ENCODE measurements at regions not wholly inside any gene's neighbourhood (a gene's known extent, or its start where the extent isn't known, plus 50 kb on each side); places are given as distances from the start of the nearest gene placed in this dataset.

- H2AFZ ChIP-seq (ENCODE audit: insufficient read depth, low read length, poor library complexity): no peak overlapping the region
- no peak overlapping the region for H3K9ac ChIP-seq (ENCODE audit: low read length)
- no peaks in the 10 kb centered on the region for H3K4me1 ChIP-seq (ENCODE audit: control insufficient read depth in 1 of 2, insufficient read depth in 2 of 2, low read length in 2 of 2)
- H3K27me3 ChIP-seq (ENCODE audit: insufficient read depth, low read length): no peaks in the 10 kb centered on the region
- no peaks in the 10 kb centered on the region for H3K79me2 ChIP-seq (ENCODE audit: control insufficient read depth, insufficient read depth, low read length, poor library complexity)
- H3K79me1 ChIP-seq (ENCODE audit: low read length): peaks cover 1% of the 10 kb centered on the region
- H2AK5ac ChIP-seq (ENCODE audit: low read length): no peak overlapping the region
- H3K9me3 ChIP-seq (ENCODE audit: insufficient read depth, low read depth, low read length): no peaks in the 10 kb centered on the region
- no peak overlapping the region for H3K14ac ChIP-seq (ENCODE audit: low read length)
- no peak overlapping the region for H3K18ac ChIP-seq (ENCODE audit: low read length)
- no peaks in the 10 kb centered on the region for H3K36me3 ChIP-seq (ENCODE audit: control insufficient read depth in 1 of 2, insufficient read depth in 2 of 2, low read length in 2 of 2)
- WGBS (ENCODE audit: extremely low coverage, insufficient coverage, insufficient read length): no CpG with 5 or more reads among the region's 2 CpGs
- H3K23ac ChIP-seq (ENCODE audit: low read length): no peak overlapping the region
- no peak overlapping the region for H3K4me2 ChIP-seq (ENCODE audit: low read length)
- H4K8ac ChIP-seq (ENCODE audit: low read depth, low read length): no peak overlapping the region
- H2BK5ac ChIP-seq (ENCODE audit: low read depth, low read length, poor library complexity): no peak overlapping the region
- no peak overlapping the region for H3K27ac ChIP-seq (ENCODE audit: low read depth, low read length)
- H2BK12ac ChIP-seq (ENCODE audit: low read length): no peak overlapping the region
- DNase-seq: no peak
- H4K91ac ChIP-seq (ENCODE audit: low read depth, low read length): no peak overlapping the region
- H3K4ac ChIP-seq (ENCODE audit: low read depth, low read length): no peak overlapping the region
- no peak overlapping the region for H3K4me3 ChIP-seq (ENCODE audit: low read depth, low read length)
- H4K12ac ChIP-seq (ENCODE audit: low read depth, low read length): no peak overlapping the region
- no peak overlapping the region for H2BK120ac ChIP-seq (ENCODE audit: insufficient read depth, low read length, poor library complexity)
Observed at GRCh38 chr1:185393815-185394214, 76.8 kb upstream of the IVNS1ABP start.

DNA sequence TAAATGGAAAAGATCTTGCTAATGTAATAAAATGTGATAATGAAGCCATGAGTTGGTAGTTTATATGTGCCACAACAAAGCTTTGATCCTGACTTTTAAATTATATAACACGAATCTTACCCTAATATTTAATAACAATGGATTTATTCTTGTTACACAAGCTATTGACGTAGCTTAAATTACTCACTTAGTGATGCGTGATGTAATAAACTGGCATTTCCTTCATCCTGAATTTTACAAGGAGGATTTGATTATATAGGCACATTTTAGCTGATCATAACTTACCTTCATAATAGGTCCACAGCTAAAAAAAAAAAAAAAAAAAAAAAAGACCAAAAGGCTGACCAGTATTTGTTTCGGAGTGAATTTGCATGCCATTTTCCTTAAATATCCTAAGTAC lies 76.2 kb upstream of the IVNS1ABP start:
- Histone ChIP-seq H3K18ac (ENCODE audit: low read length) (no peak overlapping the region), H3K4me3 (ENCODE audit: low read depth, low read length) (no peak overlapping the region), H2AFZ (ENCODE audit: insufficient read depth, low read length, poor library complexity) (no peak overlapping the region), H3K4ac (ENCODE audit: low read depth, low read length) (no peak overlapping the region), H4K91ac (ENCODE audit: low read depth, low read length) (no peak overlapping the region), H3K36me3 (ENCODE audit: control insufficient read depth in 1 of 2, insufficient read depth in 2 of 2, low read length in 2 of 2) (no peaks in the 10 kb centered on the region), H3K27me3 (ENCODE audit: insufficient read depth, low read length) (no peaks in the 10 kb centered on the region), H3K79me2 (ENCODE audit: control insufficient read depth, insufficient read depth, low read length, poor library complexity) (no peaks in the 10 kb centered on the region), H2AK5ac (ENCODE audit: low read length) (no peak overlapping the region), H3K4me2 (ENCODE audit: low read length) (no peak overlapping the region), H2BK12ac (ENCODE audit: low read length) (no peak overlapping the region), H3K79me1 (ENCODE audit: low read length) (peaks cover 1% of the 10 kb centered on the region), H4K12ac (ENCODE audit: low read depth, low read length) (no peak overlapping the region), H3K23ac (ENCODE audit: low read length) (no peak overlapping the region), H3K14ac (ENCODE audit: low read length) (no peak overlapping the region), H3K27ac (ENCODE audit: low read depth, low read length) (no peak overlapping the region), H2BK5ac (ENCODE audit: low read depth, low read length, poor library complexity) (no peak overlapping the region), H2BK120ac (ENCODE audit: insufficient read depth, low read length, poor library complexity) (no peak overlapping the region), H3K9ac (ENCODE audit: low read length) (no peak overlapping the region), H3K9me3 (ENCODE audit: insufficient read depth, low read depth, low read length) (no peaks in the 10 kb centered on the region), H4K8ac (ENCODE audit: low read depth, low read length) (no peak overlapping the region), H3K4me1 (ENCODE audit: control insufficient read depth in 1 of 2, insufficient read depth in 2 of 2, low read length in 2 of 2) (no peaks in the 10 kb centered on the region)
- DNase-seq: no peak
- no CpG with 5 or more reads among the region's 4 CpGs for WGBS (ENCODE audit: extremely low coverage, insufficient coverage, insufficient read length)

DNA sequence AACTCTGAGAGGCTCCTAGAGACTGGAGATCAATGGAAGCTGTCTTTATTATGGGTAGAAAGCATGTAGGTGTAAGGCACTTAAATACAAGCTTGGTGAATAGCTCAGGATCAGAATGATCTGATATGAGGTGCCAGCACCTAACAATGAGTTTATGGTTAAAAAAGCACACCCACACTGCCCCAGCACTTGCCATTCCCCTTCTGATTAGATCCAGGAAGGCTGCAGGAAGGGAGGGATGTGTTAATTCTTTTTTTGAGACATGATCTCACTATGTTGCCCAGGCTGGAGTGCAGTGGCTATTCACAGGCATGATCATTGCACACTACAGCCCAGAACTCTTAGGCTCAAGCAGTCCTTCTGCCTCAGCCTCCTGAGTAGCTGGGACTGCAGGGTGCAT lies 71.8 kb upstream of the IVNS1ABP start:
- Histone ChIP-seq H4K8ac (ENCODE audit: low read depth, low read length) (no peak overlapping the region), H3K36me3 (ENCODE audit: control insufficient read depth in 1 of 2, insufficient read depth in 2 of 2, low read length in 2 of 2) (no peaks in the 10 kb centered on the region)

GRCh38 chr1:185388346-185388745 lies 71.3 kb upstream of the IVNS1ABP start:
- Histone ChIP-seq H3K79me2 (ENCODE audit: control insufficient read depth, insufficient read depth, low read length, poor library complexity) (no peaks in the 10 kb centered on the region), H2AK5ac (ENCODE audit: low read length) (no peak overlapping the region), H3K27ac (ENCODE audit: low read depth, low read length) (no peak overlapping the region), H2BK5ac (ENCODE audit: low read depth, low read length, poor library complexity) (no peak overlapping the region), H3K4me1 (ENCODE audit: control insufficient read depth in 1 of 2, insufficient read depth in 2 of 2, low read length in 2 of 2) (no peaks in the 10 kb centered on the region), H2AFZ (ENCODE audit: insufficient read depth, low read length, poor library complexity) (no peak overlapping the region), H3K14ac (ENCODE audit: low read length) (no peak overlapping the region), H4K8ac (ENCODE audit: low read depth, low read length) (no peak overlapping the region), H3K27me3 (ENCODE audit: insufficient read depth, low read length) (no peaks in the 10 kb centered on the region), H3K4me2 (ENCODE audit: low read length) (no peak overlapping the region), H3K36me3 (ENCODE audit: control insufficient read depth in 1 of 2, insufficient read depth in 2 of 2, low read length in 2 of 2) (no peaks in the 10 kb centered on the region), H3K9me3 (ENCODE audit: insufficient read depth, low read depth, low read length) (no peaks in the 10 kb centered on the region), H3K79me1 (ENCODE audit: low read length) (no peaks in the 10 kb centered on the region), H3K4ac (ENCODE audit: low read depth, low read length) (no peak overlapping the region), H3K23ac (ENCODE audit: low read length) (no peak overlapping the region), H3K9ac (ENCODE audit: low read length) (no peak overlapping the region), H4K12ac (ENCODE audit: low read depth, low read length) (no peak overlapping the region), H3K4me3 (ENCODE audit: low read depth, low read length) (no peak overlapping the region), H3K18ac (ENCODE audit: low read length) (no peak overlapping the region), H4K91ac (ENCODE audit: low read depth, low read length) (no peak overlapping the region), H2BK12ac (ENCODE audit: low read length) (no peak overlapping the region), H2BK120ac (ENCODE audit: insufficient read depth, low read length, poor library complexity) (no peak overlapping the region)
- DNase-seq: no peak

More for the DNA sequence above, 71.8 kb upstream of the IVNS1ABP start:
- no peak overlapping the region for H3K4me2 ChIP-seq (ENCODE audit: low read length)
- no peaks in the 10 kb centered on the region for H3K79me2 ChIP-seq (ENCODE audit: control insufficient read depth, insufficient read depth, low read length, poor library complexity)
- no peak overlapping the region for H4K91ac ChIP-seq (ENCODE audit: low read depth, low read length)
- H3K4me1 ChIP-seq (ENCODE audit: control insufficient read depth in 1 of 2, insufficient read depth in 2 of 2, low read length in 2 of 2): no peaks in the 10 kb centered on the region
- no peak for DNase-seq
- H2AK5ac ChIP-seq (ENCODE audit: low read length): no peak overlapping the region
- no peak overlapping the region for H4K12ac ChIP-seq (ENCODE audit: low read depth, low read length)
- H2AFZ ChIP-seq (ENCODE audit: insufficient read depth, low read length, poor library complexity): no peak overlapping the region
- no peak overlapping the region for H3K4me3 ChIP-seq (ENCODE audit: low read depth, low read length)
- no peaks in the 10 kb centered on the region for H3K27me3 ChIP-seq (ENCODE audit: insufficient read depth, low read length)
- no peak overlapping the region for H2BK120ac ChIP-seq (ENCODE audit: insufficient read depth, low read length, poor library complexity)
- no peak overlapping the region for H3K4ac ChIP-seq (ENCODE audit: low read depth, low read length)
- no peak overlapping the region for H2BK12ac ChIP-seq (ENCODE audit: low read length)
- H3K9me3 ChIP-seq (ENCODE audit: insufficient read depth, low read depth, low read length): no peaks in the 10 kb centered on the region
- H3K27ac ChIP-seq (ENCODE audit: low read depth, low read length): no peak overlapping the region
- no peak overlapping the region for H3K23ac ChIP-seq (ENCODE audit: low read length)
- H3K9ac ChIP-seq (ENCODE audit: low read length): no peak overlapping the region
- no peaks in the 10 kb centered on the region for H3K79me1 ChIP-seq (ENCODE audit: low read length)
- H3K14ac ChIP-seq (ENCODE audit: low read length): no peak overlapping the region
- no peak overlapping the region for H3K18ac ChIP-seq (ENCODE audit: low read length)
- no peak overlapping the region for H2BK5ac ChIP-seq (ENCODE audit: low read depth, low read length, poor library complexity)

DNA sequence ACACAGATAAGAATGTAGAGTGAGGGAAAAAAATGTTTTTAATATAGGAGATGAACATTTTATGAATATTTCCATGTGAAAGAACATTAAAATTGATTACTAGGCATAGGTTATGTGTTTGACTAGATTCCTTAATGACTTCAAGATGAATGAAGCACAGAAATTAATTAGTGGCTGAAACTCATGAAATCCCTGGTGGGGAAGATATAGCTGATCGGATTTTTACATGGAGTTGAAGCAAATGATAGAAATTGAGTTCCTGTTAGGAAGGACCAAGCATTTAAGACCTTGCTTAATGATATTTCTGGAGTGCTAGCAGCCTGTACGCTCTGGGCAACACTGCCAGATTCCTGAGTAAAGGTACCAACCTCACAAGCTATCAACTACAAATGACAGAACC lies 68.9 kb upstream of the IVNS1ABP start:
- DNase-seq: no peak
- Histone ChIP-seq H2AFZ (ENCODE audit: insufficient read depth, low read length, poor library complexity) (no peak overlapping the region), H3K79me1 (ENCODE audit: low read length) (no peaks in the 10 kb centered on the region), H3K4ac (ENCODE audit: low read depth, low read length) (no peak overlapping the region), H3K27ac (ENCODE audit: low read depth, low read length) (no peak overlapping the region), H2BK12ac (ENCODE audit: low read length) (no peak overlapping the region), H4K12ac (ENCODE audit: low read depth, low read length) (no peak overlapping the region), H3K9me3 (ENCODE audit: insufficient read depth, low read depth, low read length) (no peaks in the 10 kb centered on the region), H4K91ac (ENCODE audit: low read depth, low read length) (no peak overlapping the region), H2AK5ac (ENCODE audit: low read length) (no peak overlapping the region), H4K8ac (ENCODE audit: low read depth, low read length) (no peak overlapping the region), H3K4me3 (ENCODE audit: low read depth, low read length) (no peak overlapping the region), H2BK120ac (ENCODE audit: insufficient read depth, low read length, poor library complexity) (no peak overlapping the region), H3K27me3 (ENCODE audit: insufficient read depth, low read length) (no peaks in the 10 kb centered on the region), H3K36me3 (ENCODE audit: control insufficient read depth in 1 of 2, insufficient read depth in 2 of 2, low read length in 2 of 2) (no peaks in the 10 kb centered on the region), H3K4me2 (ENCODE audit: low read length) (no peak overlapping the region), H3K9ac (ENCODE audit: low read length) (no peak overlapping the region), H3K23ac (ENCODE audit: low read length) (no peak overlapping the region), H3K4me1 (ENCODE audit: control insufficient read depth in 1 of 2, insufficient read depth in 2 of 2, low read length in 2 of 2) (no peaks in the 10 kb centered on the region), H3K14ac (ENCODE audit: low read length) (no peak overlapping the region), H3K18ac (ENCODE audit: low read length) (no peak overlapping the region), H3K79me2 (ENCODE audit: control insufficient read depth, insufficient read depth, low read length, poor library complexity) (no peaks in the 10 kb centered on the region), H2BK5ac (ENCODE audit: low read depth, low read length, poor library complexity) (no peak overlapping the region)
- WGBS (ENCODE audit: extremely low coverage, insufficient coverage, insufficient read length): no CpG with 5 or more reads among the region's 2 CpGs
